ENCODE measurements at regions not wholly inside any gene's neighbourhood (a gene's known extent, or its start where the extent isn't known, plus 50 kb on each side); places are given as distances from the start of the nearest gene placed in this dataset.
A peak's percentile ranks its signal among the peaks of the same experiment; 100 is the strongest.

DNA sequence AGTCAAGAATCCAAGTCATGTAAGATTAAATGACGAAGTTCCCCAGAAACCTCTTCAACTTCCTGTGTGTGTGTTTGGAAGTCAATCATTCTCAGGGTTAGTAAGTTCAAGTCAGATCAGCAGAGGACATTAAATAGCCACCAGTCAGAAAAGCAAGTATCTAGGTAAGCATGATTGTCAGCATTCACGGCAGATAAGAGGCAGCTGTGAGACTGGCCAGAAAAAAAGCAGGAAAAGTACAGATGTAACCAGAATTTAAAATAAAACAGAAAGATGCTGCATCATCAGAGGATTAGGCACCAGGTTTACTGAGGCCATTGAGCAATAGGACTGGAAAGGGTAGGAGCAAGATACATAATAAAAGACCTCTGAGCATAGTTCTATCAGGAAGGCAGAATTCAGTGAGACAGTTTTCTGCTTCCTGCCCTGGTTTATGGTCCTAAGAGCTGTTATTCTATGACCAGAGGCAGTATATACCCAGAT, 606.9 kb downstream of the FSCB start (continued):
- TF ChIP-seq, protein P1, sequence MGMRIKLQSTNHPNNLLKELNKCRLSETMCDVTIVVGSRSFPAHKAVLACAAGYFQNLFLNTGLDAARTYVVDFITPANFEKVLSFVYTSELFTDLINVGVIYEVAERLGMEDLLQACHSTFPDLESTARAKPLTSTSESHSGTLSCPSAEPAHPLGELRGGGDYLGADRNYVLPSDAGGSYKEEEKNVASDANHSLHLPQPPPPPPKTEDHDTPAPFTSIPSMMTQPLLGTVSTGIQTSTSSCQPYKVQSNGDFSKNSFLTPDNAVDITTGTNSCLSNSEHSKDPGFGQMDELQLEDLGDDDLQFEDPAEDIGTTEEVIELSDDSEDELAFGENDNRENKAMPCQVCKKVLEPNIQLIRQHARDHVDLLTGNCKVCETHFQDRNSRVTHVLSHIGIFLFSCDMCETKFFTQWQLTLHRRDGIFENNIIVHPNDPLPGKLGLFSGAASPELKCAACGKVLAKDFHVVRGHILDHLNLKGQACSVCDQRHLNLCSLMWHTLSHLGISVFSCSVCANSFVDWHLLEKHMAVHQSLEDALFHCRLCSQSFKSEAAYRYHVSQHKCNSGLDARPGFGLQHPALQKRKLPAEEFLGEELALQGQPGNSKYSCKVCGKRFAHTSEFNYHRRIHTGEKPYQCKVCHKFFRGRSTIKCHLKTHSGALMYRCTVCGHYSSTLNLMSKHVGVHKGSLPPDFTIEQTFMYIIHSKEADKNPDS (CRISPR knock-in tag; IDR thresholded peaks at IDR 0.05) = no peak
- 0 out of 2 replicates have a peak, but pooled peaks have one; percentile 58 for TF ChIP-seq MEIS2 (CRISPR knock-in tag; IDR thresholded peaks at IDR 0.05)
- TF ChIP-seq AHDC1 (CRISPR knock-in tag; IDR thresholded peaks at IDR 0.05; ENCODE audit: borderline replicate concordance) = peak; percentile 84; the same call in 1 of the 2 replicates
- peak; percentile 72 for TF ChIP-seq HOXA3 (CRISPR knock-in tag; IDR thresholded peaks at IDR 0.05)
- TF ChIP-seq MED13 (CRISPR knock-in tag; IDR thresholded peaks at IDR 0.05) = peak; percentile 19; the same call in 1 of the 2 replicates
- no peak for TF ChIP-seq SNRNP70 (IDR thresholded peaks at IDR 0.05; ENCODE audit: low read depth, low read length)
- TF ChIP-seq ZNF709 (CRISPR knock-in tag; IDR thresholded peaks at IDR 0.05) = no peak
- TF ChIP-seq, protein P2, sequence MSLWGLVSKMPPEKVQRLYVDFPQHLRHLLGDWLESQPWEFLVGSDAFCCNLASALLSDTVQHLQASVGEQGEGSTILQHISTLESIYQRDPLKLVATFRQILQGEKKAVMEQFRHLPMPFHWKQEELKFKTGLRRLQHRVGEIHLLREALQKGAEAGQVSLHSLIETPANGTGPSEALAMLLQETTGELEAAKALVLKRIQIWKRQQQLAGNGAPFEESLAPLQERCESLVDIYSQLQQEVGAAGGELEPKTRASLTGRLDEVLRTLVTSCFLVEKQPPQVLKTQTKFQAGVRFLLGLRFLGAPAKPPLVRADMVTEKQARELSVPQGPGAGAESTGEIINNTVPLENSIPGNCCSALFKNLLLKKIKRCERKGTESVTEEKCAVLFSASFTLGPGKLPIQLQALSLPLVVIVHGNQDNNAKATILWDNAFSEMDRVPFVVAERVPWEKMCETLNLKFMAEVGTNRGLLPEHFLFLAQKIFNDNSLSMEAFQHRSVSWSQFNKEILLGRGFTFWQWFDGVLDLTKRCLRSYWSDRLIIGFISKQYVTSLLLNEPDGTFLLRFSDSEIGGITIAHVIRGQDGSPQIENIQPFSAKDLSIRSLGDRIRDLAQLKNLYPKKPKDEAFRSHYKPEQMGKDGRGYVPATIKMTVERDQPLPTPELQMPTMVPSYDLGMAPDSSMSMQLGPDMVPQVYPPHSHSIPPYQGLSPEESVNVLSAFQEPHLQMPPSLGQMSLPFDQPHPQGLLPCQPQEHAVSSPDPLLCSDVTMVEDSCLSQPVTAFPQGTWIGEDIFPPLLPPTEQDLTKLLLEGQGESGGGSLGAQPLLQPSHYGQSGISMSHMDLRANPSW (CRISPR knock-in tag; IDR thresholded peaks at IDR 0.05; ENCODE audit: borderline replicate concordance) = no peak
- TF ChIP-seq ZNF251 (CRISPR knock-in tag; IDR thresholded peaks at IDR 0.05) = no peak
- no peak for TF ChIP-seq ZSCAN29 (CRISPR knock-in tag; conservative IDR thresholded peaks at IDR 0.05)
- TF ChIP-seq ZNF33B (CRISPR knock-in tag; IDR thresholded peaks at IDR 0.05) = no peak
- TF ChIP-seq PAXIP1 (CRISPR knock-in tag; conservative IDR thresholded peaks at IDR 0.05) = peak; percentile 82
- peak; percentile 53; the same call in 1 of the 2 replicates for TF ChIP-seq ZNF792 (CRISPR knock-in tag; IDR thresholded peaks at IDR 0.05)
- TF ChIP-seq NR2F6 (IDR thresholded peaks at IDR 0.05) = peak; percentile 37; the same call in 1 of the 2 replicates
- 0 out of 2 replicates have a peak, but pooled peaks have one; percentile 16 for TF ChIP-seq NR2F6 (CRISPR knock-in tag; IDR thresholded peaks at IDR 0.05)
- TF ChIP-seq ZNF350 (CRISPR knock-in tag; IDR thresholded peaks at IDR 0.05; ENCODE audit: borderline replicate concordance, low read depth) = no peak
- 0 out of 2 replicates have a peak, but pooled peaks have one; percentile 27 for TF ChIP-seq DMAP1 (CRISPR knock-in tag; IDR thresholded peaks at IDR 0.05)
- no peak for TF ChIP-seq RBAK (CRISPR knock-in tag; IDR thresholded peaks at IDR 0.05)
